ENCODE measurements at regions not wholly inside any gene's neighbourhood (a gene's known extent, or its start where the extent isn't known, plus 50 kb on each side); places are given as distances from the start of the nearest gene placed in this dataset.

DNA sequence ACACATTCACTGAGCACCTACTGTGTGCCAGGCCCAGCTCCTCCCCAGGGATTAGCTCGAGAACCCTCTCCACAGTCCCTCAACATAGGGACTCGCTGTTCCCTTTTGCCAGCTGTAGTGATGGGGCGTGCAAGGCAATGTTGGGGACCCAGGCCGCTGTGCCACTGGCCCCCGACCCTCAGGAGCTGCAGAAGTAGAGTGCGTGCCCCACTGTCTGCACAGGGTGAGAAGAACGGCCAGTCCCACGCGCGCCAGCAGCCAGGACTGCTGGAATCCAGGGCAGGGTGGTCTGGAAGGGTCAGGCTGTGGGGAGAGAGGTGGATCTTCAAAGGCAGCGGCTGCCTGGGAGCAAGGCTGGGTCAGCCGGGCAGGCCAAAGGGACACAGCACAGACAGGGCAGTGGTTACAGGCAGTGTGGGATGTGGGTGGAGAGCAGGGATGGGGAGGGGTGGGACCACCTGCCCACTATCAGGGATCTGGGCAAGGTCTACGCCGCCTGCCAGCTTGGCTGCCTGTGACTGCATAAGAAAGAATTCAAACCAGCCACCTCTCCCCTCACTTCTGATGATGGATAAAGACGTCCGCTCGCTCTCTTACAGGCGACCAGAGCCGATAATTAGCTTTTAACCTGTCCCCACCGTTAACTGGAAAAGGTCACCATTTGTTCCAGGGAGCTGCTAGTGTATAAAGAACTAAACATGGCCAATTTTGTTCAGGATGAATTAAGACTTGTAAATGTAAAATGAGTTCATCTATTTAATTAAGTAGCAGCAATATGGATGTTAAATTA, 86.7 kb upstream of the GSE1 start:
- TF ChIP-seq, protein P1, sequence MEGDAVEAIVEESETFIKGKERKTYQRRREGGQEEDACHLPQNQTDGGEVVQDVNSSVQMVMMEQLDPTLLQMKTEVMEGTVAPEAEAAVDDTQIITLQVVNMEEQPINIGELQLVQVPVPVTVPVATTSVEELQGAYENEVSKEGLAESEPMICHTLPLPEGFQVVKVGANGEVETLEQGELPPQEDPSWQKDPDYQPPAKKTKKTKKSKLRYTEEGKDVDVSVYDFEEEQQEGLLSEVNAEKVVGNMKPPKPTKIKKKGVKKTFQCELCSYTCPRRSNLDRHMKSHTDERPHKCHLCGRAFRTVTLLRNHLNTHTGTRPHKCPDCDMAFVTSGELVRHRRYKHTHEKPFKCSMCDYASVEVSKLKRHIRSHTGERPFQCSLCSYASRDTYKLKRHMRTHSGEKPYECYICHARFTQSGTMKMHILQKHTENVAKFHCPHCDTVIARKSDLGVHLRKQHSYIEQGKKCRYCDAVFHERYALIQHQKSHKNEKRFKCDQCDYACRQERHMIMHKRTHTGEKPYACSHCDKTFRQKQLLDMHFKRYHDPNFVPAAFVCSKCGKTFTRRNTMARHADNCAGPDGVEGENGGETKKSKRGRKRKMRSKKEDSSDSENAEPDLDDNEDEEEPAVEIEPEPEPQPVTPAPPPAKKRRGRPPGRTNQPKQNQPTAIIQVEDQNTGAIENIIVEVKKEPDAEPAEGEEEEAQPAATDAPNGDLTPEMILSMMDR (conservative IDR thresholded peaks at IDR 0.05) = no peak
- no peak for TF ChIP-seq EZH2 (IDR thresholded peaks at IDR 0.05; ENCODE audit: low read depth)

Measured in PC-9 (cell line).